ENCODE measurements at regions not wholly inside any gene's neighbourhood (a gene's known extent, or its start where the extent isn't known, plus 50 kb on each side); places are given as distances from the start of the nearest gene placed in this dataset.
"Not testable (repeated sequence)": the region's sequence is repeated elsewhere in the genome, so short reads cannot be mapped to it uniquely, and the experiment has no call there.

DNA sequence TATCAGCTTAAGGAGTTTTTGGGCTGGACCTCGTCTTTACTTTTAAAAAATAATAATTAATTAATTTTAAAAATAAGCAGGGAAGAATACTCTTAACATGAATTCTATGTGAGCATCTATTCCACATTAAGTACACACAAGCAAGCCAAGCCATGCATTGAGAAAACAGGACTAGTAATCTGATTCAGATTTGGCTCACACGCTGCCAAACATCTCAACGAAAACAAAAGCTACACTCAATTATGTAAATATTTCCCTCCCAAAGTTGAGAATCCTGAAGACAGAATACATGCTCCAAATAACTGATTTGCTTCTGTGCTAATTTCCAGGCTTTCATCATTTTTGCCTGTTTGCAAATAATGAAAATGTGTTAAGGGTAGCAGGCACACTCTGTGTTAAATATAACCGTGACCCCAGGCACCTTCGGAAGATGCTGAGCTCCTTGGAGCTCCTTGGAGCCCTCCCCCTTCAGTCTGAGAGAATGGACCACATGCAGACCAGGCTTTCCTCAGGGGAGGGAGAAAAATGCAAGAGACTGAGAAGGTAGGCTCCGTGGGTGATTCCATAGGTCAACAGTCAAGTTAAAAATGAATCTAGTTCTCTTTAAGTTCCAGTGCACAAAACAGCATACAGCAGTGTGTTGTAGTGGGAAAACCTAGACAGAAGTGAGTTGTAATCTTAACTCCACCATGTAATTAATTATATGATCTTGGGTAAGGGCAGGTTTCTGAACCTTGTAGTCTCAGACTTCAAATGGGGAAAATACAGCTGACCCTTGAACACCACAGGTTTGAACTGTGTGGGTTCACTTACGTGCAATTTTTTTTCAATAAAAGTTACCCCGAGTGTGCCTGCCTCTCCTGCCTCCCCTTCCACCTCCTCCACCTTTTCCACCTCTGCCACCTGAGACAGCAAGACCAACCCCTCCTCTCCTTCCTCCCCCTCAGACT is 161.3 kb upstream of the RREB1 start:
- no peak for DNase-seq (ENCODE audit: low spot score)

DNA sequence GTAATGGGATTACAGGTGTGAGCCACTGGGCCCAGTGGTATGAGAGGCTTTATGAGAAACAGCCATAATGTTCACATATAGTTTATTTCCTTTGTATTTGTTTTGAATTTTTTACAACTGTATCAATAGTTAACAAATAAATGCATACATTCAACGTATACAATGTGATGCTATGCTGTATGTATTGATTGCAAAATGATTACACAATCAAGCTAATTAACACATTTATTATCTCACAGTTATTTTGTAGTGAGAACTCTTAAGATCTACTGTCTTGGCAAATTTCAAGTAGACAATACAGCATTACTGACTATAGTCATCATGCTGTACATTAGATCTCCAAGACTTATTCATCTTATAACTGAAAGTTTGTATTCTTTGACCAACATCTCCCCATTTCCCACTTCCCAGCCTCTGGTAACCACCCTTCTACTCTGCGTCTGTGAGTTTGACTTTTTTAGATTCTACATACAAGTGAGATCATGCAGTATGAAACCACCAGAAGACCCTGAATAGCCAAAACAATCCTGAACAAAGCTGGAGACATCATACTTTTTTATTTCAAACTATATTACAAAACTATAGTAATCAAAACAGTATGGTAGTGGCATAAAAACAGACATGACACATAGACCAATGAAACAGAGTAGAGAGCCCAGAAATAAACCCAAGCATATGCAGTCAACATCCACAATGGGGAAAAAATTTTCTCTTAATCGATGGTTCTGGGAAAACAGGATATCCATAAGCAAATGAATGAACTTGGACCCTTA is 157.2 kb upstream of the RREB1 start:
- no peak for DNase-seq (ENCODE audit: low spot score)

DNA sequence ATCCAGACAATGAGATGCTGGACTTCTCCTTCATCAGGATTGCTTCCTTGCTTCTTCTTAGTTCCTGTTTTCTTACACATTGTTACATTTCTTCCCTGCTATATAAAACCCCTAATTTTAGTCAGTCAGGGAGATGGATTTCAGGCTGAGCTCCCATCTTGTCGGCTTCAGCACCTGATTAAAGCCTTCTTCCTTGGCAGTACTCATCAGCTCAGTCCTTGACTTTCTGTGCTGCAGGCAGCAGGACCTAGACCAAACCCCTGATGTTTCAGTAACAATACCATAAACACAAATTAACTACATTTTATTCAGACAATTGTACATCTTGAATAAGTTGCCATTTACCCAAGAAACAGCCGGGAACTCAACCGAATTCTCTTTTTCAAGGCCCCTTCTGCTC is 156.4 kb upstream of the RREB1 start:
- no peak for DNase-seq (ENCODE audit: low spot score)

DNA sequence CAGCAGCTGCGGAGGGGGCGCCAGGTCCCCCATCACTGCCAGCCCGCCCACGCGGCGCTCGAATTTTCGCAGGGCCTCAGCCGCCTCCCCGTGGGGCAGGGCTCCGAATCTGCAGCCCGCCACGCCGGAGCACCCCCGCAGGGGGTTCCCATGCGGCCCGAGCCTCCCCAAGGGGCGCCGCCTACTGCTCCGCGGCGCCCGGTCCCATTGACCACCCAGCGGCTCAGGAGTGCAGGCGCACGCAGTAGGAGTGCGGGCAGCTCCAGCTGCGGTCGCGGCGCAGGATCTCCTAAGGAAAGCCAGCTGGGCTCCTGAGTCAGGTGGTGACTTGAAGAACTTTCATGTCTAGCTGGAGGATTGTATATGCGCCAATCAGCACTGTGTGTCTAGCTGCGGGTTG is 155.3 kb upstream of the RREB1 start:
- DNase-seq (ENCODE audit: low spot score) = no peak

DNA sequence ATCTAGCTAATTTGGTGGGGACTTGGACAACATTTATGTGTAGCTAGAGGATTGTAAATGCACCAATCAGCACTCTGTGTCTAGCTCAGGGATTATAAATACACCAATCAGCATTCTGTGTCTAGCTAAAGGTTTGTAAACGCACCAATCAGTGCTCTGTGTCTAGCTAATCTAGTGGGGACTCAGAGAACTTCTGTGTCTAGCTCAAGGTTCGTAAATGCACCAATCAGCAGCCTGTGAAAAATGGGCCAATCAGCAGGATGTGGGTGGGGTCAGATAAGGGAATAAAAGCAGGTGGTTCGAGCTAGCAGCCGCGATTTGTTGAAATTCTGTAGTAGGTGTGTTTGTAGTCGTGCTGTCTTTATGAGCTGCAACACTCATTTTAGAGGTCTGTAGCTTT is 154.8 kb upstream of the RREB1 start:
- DNase-seq (ENCODE audit: low spot score) = not testable (repeated sequence)

DNA sequence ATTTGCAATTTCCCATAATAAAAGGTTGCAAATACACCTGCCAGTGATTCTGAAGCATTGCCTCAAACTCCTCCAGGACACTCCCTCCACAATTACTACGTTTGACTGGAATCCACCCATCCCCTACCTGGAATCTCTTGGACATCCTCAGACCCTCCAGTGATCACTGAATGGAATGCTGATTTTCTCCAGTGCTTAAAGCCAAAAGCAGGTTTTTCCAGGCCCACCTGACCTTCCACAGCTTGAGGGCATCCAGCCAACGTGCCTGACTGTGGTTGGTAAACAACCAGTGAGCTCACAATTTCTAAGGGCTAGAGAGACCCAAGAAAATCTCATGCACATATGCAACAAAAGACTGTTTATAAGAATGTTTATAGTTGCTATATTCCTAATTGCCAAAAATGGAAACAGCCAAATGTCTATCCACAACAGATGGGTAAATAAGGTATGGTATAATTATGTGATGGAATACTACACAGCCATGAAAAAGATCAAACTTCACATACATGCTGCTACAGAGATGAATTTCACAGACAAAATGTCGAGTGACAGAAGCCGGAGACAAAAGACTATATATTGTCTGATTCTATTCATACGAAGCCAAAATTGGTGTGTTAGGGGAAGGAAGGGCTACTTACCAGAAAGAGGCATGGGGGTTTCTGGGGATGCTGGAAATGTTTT is 147.1 kb upstream of the RREB1 start:
- no peak for DNase-seq (ENCODE audit: low spot score)

DNA sequence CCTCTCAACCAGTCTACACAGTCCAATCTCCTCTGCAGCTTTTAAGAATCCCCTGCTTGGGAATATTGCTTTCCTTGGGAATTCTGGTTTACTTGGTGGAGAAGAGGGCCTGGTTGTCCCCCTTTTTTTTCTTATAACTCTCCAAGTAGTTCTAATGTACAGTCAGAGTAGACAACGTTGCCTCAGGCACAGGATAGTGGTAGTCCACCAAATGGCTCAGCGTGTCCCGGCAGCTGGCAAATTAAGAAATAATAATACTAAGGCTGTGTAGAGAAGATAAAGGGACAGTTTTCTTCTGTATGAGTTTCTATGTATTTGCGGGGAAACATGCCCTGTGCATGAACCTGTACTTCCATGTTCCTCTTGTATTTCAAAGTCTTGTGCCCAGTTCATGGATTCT is 145.7 kb upstream of the RREB1 start:
- DNase-seq (ENCODE audit: low spot score) = no peak

DNA sequence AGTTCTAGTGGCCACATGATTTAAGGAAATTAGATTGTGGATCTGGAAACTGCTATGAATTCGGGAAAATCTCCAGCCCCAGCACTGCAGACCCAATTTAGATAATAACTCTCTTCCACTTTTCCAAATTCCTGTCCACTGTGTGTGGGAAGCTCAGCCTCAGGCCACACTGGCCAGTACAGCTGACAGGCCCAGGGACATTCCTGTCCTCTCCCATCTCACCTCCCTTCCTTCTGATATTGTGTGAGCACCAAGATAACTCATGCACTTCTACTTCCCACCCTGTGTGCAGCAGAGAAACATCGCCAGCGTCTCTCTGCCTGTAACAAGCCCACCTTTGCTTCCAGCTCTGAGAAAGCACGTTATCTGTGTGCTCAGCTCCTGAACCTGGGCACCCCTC is 145.1 kb upstream of the RREB1 start:
- DNase-seq (ENCODE audit: low spot score) = no peak

DNA sequence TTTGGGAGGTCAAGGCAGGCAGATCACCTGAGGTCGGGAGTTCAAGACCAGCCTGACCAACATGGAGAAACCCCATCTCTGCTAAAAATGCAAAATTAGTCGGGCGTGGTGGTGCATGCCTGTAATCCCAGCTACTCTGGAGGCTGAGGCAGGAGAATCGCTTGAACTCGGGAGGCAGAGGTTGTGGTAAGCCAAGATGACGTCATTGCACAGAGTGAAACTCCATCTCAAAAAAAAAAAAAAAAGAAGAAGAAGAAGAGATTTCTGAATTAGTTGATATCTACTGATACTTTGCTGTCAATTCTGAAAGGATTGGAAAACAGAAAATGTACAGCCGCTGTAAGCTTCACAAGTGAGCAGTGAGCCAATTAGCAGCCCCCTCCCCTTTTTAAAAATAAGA is 144.4 kb upstream of the RREB1 start:
- not testable (repeated sequence) for DNase-seq (ENCODE audit: low spot score)

DNA sequence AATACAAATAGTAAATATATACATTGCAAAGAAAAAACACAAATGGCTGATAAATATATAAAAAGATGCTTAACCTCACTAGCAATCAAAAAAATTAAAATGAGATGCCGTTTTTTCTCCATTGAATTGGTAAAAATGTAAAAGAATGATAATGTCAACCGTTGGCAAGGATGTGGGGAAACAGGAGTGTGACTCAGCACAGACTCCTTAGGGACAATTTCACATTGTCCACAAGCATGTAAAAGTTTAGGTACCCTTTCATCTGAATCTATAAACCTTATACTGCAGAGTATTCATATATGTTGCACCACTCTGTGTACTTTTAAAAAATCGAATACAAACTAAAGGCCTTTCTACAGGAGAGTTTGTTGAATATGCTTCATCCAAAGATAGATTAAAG is 143.1 kb upstream of the RREB1 start:
- DNase-seq (ENCODE audit: low spot score) = no peak

DNA sequence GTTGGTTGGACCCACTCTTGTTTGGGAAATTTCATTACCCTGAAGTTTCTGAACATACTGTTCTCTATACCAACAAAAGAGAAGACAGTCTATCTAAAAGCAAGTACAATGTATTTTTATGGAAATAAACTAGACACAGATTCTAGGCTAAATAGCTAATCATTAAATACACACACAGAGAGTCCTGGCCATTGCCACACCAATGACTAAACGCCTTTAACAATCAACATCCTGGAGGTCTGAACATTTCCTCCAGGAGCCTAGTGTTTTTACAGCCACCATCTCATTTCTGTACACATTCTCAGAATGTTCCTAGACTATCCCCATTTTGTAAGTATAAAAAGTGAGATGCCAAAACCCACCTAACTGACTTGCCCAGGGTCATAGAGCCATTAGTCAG is 141.6 kb upstream of the RREB1 start:
- no peak for DNase-seq (ENCODE audit: low spot score)

DNA sequence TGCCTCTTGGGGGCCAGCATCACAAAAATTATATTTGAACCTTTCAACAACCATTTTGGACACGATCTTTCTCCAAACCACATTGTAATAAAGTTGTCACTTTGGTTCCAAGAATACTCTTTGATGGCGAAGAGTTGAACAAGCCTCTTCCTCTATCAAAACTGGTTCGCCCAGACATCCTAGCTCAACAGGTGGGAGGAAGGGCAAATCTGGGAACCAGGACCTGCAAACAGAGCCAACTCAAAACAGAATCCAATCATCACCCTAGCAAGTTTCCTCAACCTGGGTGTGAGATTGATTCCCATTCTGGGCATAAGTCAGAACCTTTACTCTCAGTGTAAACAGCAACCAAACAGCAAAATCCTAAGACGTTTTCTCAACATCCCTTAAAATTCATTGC is 141.2 kb upstream of the RREB1 start:
- DNase-seq (ENCODE audit: low spot score) = no peak

DNA sequence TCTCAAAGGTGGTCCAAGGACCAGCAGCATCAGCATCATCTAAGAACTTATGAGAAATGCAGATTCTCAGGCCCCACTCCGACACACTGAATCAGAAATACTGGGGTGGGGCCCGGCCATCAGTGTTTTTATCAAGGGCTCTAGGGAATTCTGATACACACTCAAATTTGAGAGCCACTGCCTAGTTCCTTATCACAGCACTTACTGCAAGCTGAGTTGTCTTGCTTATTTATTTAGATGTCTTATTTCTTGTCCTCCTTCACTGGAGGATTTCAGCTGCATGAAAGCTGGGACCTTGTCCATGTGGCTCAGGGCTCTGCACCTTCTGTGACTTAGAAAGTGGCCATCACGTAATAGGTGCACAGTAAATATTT is 139.4 kb upstream of the RREB1 start:
- no peak for DNase-seq (ENCODE audit: low spot score)

DNA sequence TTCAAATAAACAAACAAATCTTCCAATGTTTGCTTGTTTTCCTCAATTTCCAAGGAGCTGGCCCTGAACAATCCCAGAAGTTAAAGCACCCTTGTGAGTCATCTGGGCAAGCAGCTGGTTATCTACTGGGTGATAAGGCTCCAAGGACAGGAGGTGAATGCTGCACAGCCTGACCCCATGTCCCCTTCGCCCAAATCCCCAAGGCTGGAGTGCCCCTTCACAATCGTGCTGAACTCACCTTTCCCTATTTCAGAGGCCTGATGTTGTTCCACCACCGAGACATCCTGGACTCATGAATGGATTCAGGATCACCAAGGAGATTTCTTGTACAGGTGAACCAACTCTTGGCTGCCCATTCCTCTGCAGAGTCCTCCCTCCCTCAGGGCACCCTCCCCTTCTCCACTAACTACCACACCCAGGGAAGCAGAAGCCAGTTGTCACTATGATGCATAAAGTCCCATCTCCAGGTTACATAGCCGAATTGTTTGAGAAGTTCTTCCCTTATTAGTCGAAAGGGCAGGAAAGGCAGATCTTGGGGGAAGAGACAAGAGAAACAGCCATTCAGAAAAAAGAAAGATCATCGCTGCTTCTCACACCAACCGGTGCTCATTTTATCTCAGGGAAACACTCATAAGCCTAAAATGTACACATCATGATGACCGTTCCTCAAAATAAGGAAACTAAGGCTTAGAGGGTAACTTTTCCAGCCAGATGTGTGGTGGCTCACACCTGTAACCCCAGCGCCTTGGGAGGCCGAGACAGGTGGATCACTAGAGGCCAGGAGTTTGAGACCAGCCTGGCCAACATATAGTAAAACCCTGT is 138.8 kb upstream of the RREB1 start:
- no peak for DNase-seq (ENCODE audit: low spot score)

DNA sequence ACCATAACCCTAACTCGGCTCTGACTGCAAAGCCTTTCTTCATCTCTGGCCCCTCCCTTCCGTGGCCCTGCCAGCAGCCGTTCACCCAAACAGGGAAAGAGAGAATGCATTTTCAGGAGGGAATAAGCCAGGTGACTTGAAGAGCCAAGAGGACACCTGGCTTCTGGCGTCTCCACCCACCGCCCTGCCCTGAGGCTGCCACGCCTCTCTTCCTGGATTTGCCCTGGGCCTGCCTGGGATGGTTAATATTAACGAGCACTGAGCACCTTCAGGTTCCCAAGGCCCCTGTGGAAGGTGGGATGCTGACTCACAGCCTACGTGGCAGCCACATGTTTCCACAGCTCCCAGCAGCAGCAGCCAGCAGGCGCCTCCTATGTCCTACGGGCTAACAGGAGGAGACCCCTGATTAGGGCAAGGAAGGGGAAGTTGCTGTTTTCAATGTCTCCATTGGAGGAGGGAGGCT is 138.0 kb upstream of the RREB1 start:
- DNase-seq (ENCODE audit: low spot score) = no peak

DNA sequence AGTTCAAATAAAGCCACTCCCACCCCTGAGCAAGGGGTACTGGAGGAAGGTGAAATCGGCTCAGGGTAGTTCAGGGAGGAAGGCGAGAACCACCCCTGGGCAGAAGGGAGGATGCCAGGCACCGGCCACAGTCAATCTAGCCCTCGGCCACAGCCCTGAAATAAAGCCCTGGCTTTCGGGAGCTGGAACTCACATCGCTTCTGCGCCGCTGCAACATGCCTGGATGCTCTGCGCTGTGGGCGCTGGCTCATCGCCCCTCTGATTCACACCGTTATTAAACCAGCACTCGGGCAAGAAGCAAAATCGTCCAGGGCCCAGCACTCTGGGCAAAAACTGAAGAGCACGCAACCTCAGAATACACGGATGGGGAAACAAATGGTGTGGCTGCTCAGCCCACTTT is 136.9 kb upstream of the RREB1 start:
- DNase-seq (ENCODE audit: low spot score) = no peak

DNA sequence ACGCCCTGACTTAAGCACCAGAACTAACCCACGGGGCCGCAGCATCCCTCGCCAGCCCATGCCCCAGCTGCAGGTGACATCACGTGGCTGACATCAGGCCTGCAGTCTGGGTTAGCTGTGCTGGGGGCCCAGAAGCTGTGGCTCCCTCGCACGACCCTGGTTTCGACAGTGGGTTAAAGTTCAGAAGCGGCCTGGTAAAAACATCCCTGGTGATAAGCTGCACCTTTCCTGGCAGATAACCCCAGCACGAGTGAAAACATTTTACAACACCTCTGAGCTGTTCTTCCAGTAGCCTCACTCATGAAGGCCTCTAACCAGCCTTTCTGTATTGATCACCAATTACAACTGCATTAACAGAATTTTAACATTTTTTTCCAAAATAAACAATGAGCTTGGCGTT is 136.4 kb upstream of the RREB1 start:
- DNase-seq (ENCODE audit: low spot score) = no peak

DNA sequence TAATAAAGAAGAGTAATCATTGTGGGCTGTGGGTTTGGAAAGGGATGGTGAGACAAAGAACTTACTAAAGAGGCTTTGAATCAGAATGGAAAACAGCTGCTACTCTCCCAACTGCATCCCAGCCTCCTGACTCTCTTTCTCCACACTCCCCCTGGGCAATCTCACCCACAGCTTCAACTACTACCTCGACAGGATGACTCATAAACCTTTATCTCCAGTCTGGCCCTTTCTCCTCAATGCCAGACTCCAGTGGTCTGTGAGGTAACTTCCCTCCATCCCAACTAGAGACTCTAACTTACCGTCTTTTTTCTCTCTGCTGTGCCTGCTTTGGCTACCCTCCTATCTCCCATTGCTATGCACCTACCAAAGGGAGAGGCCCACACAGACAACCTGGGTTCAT is 135.3 kb upstream of the RREB1 start:
- DNase-seq (ENCODE audit: low spot score) = no peak

DNA sequence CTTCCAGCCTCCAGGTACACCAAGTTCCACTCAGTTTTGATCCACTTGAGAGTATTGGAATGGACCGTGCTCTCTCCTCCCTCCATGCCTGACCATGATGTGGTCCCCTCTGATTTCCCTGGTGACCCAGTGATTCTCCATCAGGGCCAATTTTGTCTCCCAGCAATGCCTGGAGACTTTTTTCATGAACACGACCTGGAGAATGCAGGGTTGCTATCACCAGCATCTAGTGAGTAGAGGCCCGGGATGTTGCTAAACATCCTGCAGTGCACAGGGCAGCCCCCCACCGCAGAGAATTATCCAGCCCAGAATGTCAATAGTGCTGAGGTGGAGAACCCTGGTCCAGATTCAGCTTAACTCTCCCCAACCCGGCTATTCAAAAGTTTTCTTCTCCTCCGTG is 134.0 kb upstream of the RREB1 start:
- DNase-seq (ENCODE audit: low spot score) = no peak

DNA sequence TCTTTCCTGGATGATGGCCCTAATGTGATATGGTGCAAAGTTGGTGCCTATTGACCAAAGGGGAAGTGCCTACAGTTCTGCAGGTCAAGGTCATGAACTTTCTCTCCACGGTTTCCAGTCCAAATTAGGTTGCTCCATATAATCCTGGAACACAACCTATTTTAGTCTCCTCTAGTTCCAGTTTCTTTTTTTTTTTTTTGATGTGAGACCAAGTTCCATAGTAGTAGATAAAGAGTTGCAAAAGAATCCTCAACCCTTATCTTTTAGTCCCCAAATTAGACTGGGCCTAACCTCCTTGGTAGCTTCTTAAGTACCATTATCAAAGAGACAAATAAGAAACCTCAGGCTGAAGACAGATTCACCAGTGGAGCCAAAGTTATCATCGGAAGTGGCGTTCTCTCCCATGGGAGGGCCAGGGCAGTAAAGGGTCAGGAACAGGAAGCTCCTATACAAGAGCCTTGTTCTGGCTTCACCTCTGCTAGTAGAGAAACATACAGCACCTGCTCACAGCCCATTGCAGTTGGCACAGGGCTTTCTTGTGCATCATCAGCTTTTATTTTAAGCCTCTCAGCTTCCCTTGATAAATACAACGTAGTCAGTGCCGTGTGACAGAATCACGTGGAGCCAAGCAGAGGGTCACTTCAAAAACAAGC is 132.2 kb upstream of the RREB1 start:
- no peak for DNase-seq (ENCODE audit: low spot score)

DNA sequence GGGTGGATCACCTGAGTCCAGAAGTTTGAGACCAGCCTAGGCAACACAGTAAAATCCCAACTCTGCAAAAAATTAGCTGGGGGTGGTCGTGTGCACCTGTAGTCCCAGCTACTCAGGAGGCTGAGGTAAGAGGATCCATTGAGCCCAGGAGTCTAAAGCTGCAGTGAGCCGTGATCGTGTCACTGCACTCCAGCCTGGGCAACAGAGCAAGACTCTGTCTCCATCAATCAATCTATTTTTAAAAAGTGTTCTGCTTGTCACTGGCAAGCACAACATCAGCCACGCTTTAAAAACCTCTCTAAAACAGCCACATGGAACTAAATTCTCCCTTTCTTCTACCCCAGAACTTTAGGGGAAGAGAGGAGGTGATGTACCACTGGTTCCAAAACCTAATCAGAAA is 131.6 kb upstream of the RREB1 start:
- DNase-seq (ENCODE audit: low spot score) = no peak
